ENCODE measurements at regions not wholly inside any gene's neighbourhood (a gene's known extent, or its start where the extent isn't known, plus 50 kb on each side); places are given as distances from the start of the nearest gene placed in this dataset.
A peak's percentile ranks its signal among the peaks of the same experiment; 100 is the strongest.

GRCh38 chr4:81919223-81919622 lies 447.5 kb upstream of the RASGEF1B start:
- TF ChIP-seq CTCF (IDR thresholded peaks at IDR 0.05; ENCODE audit: unreplicated experiment), result peak; percentile 59
- no peak for DNase-seq (ENCODE audit: low spot score, unreplicated experiment)
- Mint-ChIP-seq H3K27me3 (peaks cover 9% of the 10 kb centered on the region), H3K4me1 (ENCODE audit: low read depth) (no peaks in the 10 kb centered on the region), H3K4me3 (ENCODE audit: low read depth) (no peak overlapping the region), H3K27ac (peak overlapping the region; percentile 73), H3K9me3 (ENCODE audit: low read depth) (no peaks in the 10 kb centered on the region), H3K36me3 (ENCODE audit: insufficient read depth) (no peaks in the 10 kb centered on the region)

- no peak overlapping the region for H3K4me3 Mint-ChIP-seq (ENCODE audit: low read depth)
- no peak for TF ChIP-seq CTCF (IDR thresholded peaks at IDR 0.05; ENCODE audit: unreplicated experiment)
- no peak overlapping the region for H3K27ac Mint-ChIP-seq
- DNase-seq (ENCODE audit: low spot score, unreplicated experiment), result no peak
- peaks cover 16% of the 10 kb centered on the region for H3K4me1 Mint-ChIP-seq (ENCODE audit: low read depth)
- no peaks in the 10 kb centered on the region for H3K9me3 Mint-ChIP-seq (ENCODE audit: low read depth)
- no peaks in the 10 kb centered on the region for H3K36me3 Mint-ChIP-seq (ENCODE audit: insufficient read depth)
- H3K27me3 Mint-ChIP-seq, result no peaks in the 10 kb centered on the region
Measured at GRCh38 chr4:81915430-81915829, 443.7 kb upstream of the RASGEF1B start.

- Mint-ChIP-seq H3K27me3 (no peaks in the 10 kb centered on the region), H3K4me3 (ENCODE audit: low read depth) (no peak overlapping the region), H3K9me3 (ENCODE audit: low read depth) (no peaks in the 10 kb centered on the region), H3K4me1 (ENCODE audit: low read depth) (peaks cover 16% of the 10 kb centered on the region), H3K36me3 (ENCODE audit: insufficient read depth) (no peaks in the 10 kb centered on the region), H3K27ac (no peak overlapping the region)
- no peak for DNase-seq (ENCODE audit: low spot score, unreplicated experiment)
- TF ChIP-seq CTCF (IDR thresholded peaks at IDR 0.05; ENCODE audit: unreplicated experiment), result no peak
Measured at GRCh38 chr4:81914623-81915022, 442.9 kb upstream of the RASGEF1B start.

- TF ChIP-seq CTCF (IDR thresholded peaks at IDR 0.05; ENCODE audit: unreplicated experiment), result peak; percentile 79
- no peaks in the 10 kb centered on the region for H3K27me3 Mint-ChIP-seq
- no peaks in the 10 kb centered on the region for H3K36me3 Mint-ChIP-seq (ENCODE audit: insufficient read depth)
- no peaks in the 10 kb centered on the region for H3K9me3 Mint-ChIP-seq (ENCODE audit: low read depth)
- DNase-seq (ENCODE audit: low spot score, unreplicated experiment), result peak; percentile 32
- no peak overlapping the region for H3K4me3 Mint-ChIP-seq (ENCODE audit: low read depth)
- H3K27ac Mint-ChIP-seq, result peak overlapping the region; percentile 34
- H3K4me1 Mint-ChIP-seq (ENCODE audit: low read depth), result peaks cover 22% of the 10 kb centered on the region
Measured at GRCh38 chr4:81913427-81913879, 441.7 kb upstream of the RASGEF1B start.

GRCh38 chr4:81912376-81913030 lies 440.8 kb upstream of the RASGEF1B start:
- no peaks in the 10 kb centered on the region for H3K36me3 Mint-ChIP-seq (ENCODE audit: insufficient read depth)
- no peaks in the 10 kb centered on the region for H3K9me3 Mint-ChIP-seq (ENCODE audit: low read depth)
- no peaks in the 10 kb centered on the region for H3K27me3 Mint-ChIP-seq
- peaks cover 22% of the 10 kb centered on the region for H3K4me1 Mint-ChIP-seq (ENCODE audit: low read depth)
- H3K27ac Mint-ChIP-seq, result peak overlapping the region; percentile 2
- no peak overlapping the region for H3K4me3 Mint-ChIP-seq (ENCODE audit: low read depth)
- no peak for TF ChIP-seq CTCF (IDR thresholded peaks at IDR 0.05; ENCODE audit: unreplicated experiment)
- no peak for DNase-seq (ENCODE audit: low spot score, unreplicated experiment)
